NOMO-1 treated with dmso at 0.1 percent for 144 hours (cell line): ENCODE measurements at regions not wholly inside any gene's neighbourhood (a gene's known extent, or its start where the extent isn't known, plus 50 kb on each side); places are given as distances from the start of the nearest gene placed in this dataset.

ENCODE experiments used
- DNase-seq: peaks from one replicate; lab custom pipeline; 2025; ENCODE audit not compliant: unreplicated experiment; lab: John Stamatoyannopoulos, UW

GRCh38 chr13:55199134-55199533 lies 1941.6 kb upstream of the PRR20A start:
- no peak for DNase-seq

- DNase-seq = no peak
Observed at GRCh38 chr13:55214841-55215345, 1925.8 kb upstream of the PRR20A start.

GRCh38 chr13:55219538-55219937 lies 1921.2 kb upstream of the PRR20A start:
- DNase-seq = no peak

- no peak for DNase-seq
Observed at GRCh38 chr13:55229906-55230569, 1910.7 kb upstream of the PRR20A start.

- no peak for DNase-seq
Observed at GRCh38 chr13:55230570-55230908, 1910.2 kb upstream of the PRR20A start.

- DNase-seq = no peak
Observed at GRCh38 chr13:55234311-55234710, 1906.4 kb upstream of the PRR20A start.

- no peak for DNase-seq
Observed at GRCh38 chr13:55245005-55245644, 1895.6 kb upstream of the PRR20A start.

- no peak for DNase-seq
Observed at GRCh38 chr13:55255236-55255635, 1885.5 kb upstream of the PRR20A start.

GRCh38 chr13:55263045-55263444 lies 1877.7 kb upstream of the PRR20A start:
- peak; percentile 4 for DNase-seq

GRCh38 chr13:55266644-55267043 lies 1874.1 kb upstream of the PRR20A start:
- DNase-seq = no peak

GRCh38 chr13:55298201-55298600 lies 1842.5 kb upstream of the PRR20A start:
- no peak for DNase-seq

- DNase-seq = no peak
Observed at GRCh38 chr13:55302568-55302967, 1838.2 kb upstream of the PRR20A start.

GRCh38 chr13:55307909-55308308 lies 1832.8 kb upstream of the PRR20A start:
- no peak for DNase-seq

- DNase-seq = no peak
Observed at GRCh38 chr13:55341891-55342290, 1798.8 kb upstream of the PRR20A start.

- no peak for DNase-seq
Observed at GRCh38 chr13:55345224-55345623, 1795.5 kb upstream of the PRR20A start.

GRCh38 chr13:55347528-55347927 lies 1793.2 kb upstream of the PRR20A start:
- DNase-seq = no peak

GRCh38 chr13:55359067-55359466 lies 1781.7 kb upstream of the PRR20A start:
- DNase-seq = no peak

GRCh38 chr13:55361141-55361540 lies 1779.6 kb upstream of the PRR20A start:
- no peak for DNase-seq

- no peak for DNase-seq
Observed at GRCh38 chr13:55366676-55367075, 1774.0 kb upstream of the PRR20A start.

- no peak for DNase-seq
Observed at GRCh38 chr13:55394470-55394869, 1746.2 kb upstream of the PRR20A start.

- no peak for DNase-seq
Observed at GRCh38 chr13:55402870-55403269, 1737.8 kb upstream of the PRR20A start.

GRCh38 chr13:55403887-55404487 lies 1736.7 kb upstream of the PRR20A start:
- DNase-seq = no peak
